HCT116 (cell line): ENCODE measurements at regions not wholly inside any gene's neighbourhood (a gene's known extent, or its start where the extent isn't known, plus 50 kb on each side); places are given as distances from the start of the nearest gene placed in this dataset.

Source experiments
- ATAC-seq: fragments of 200-7000 bp; cut with Tn5 transposase; 2 replicates; pipeline ENCODE4 v1.9.1; 2020; ENCODE audit warnings: mild to moderate bottlenecking, moderate library complexity
- BruUV-seq: library from RNA; stranded (reverse); fragments of 400-500 nt; replicated peaks from 2 replicates; lab custom pipeline; 2021; lab: Mats Ljungman, UMichigan
- CTCF ChIA-PET: fragments of 300-600 bp; sonication (Branson Sonifier 250); formaldehyde crosslinking; loops from one replicate; lab custom pipeline; 2021; ENCODE audit warnings: antibody characterized with exemption; lab: Charles Lee
- POLR2A ChIA-PET: fragments of 300-600, 350-600 bp; sonication (Branson Sonifier 250); formaldehyde crosslinking; loops from one replicate; lab custom pipeline; 2021; ENCODE audit warnings: antibody characterized with exemption; lab: Charles Lee
- RAD21 ChIA-PET, 2 experiments: fragments of 300-600 bp; sonication (Branson Sonifier 250); formaldehyde crosslinking; loops; one replicate each; lab custom pipeline; 2023; ENCODE audit warnings: low total read pairs in 2 of 2; ENCODE audit not compliant: uncharacterized antibody in 2 of 2, unreplicated experiment in 2 of 2, low non-redundant PET in 1 of 2; lab: Charles Lee
- DNase-seq: peaks from one replicate; pipeline ENCODE4 v3.0.0-alpha.2; 2010; ENCODE audit warnings: low read depth, low spot score
- H2AFZ ChIP-seq: fragments of 200-600 bp; shearing (Covaris generic), sonication (generic); 2 replicates; pipeline ENCODE4 v1.6.1; 2017; ENCODE audit warnings: low read depth, mixed run types, mixed read lengths, antibody characterized with exemption, low read length; ENCODE audit not compliant: poor library complexity, severe bottlenecking
- H3K27ac ChIP-seq: 2 replicates; pipeline ENCODE4 v1.5.1; 2012; ENCODE audit warnings: low read depth, low read length
- H3K27me3 ChIP-seq: fragments of 200-600 bp; sonication (generic); 2 replicates; pipeline ENCODE4 v1.6.1; 2016; ENCODE audit warnings: mixed run types, low read length, mixed read lengths; ENCODE audit not compliant: insufficient read depth
- H3K36me3 ChIP-seq, 2 experiments: fragments of 200-500 bp in 1 of 2; fragments of 200-600 bp in 1 of 2; sonication (Bioruptor generic) in 1 of 2; sonication (generic) in 1 of 2; 2 replicates each; pipeline versions ENCODE4 v1.5.1 to v1.6.1; 2014 to 2016; ENCODE audit warnings: low read length in 2 of 2, inconsistent platforms in 1 of 2, mixed read lengths in 1 of 2, mixed run types in 1 of 2; ENCODE audit not compliant: insufficient read depth in 2 of 2, control insufficient read depth in 1 of 2
- H3K4me1 ChIP-seq, 2 experiments: fragments of 200-600 bp in 1 of 2; sonication (generic) in 1 of 2; 2 replicates each; pipeline versions ENCODE4 v1.5.1 to v1.6.1; 2012 to 2017; ENCODE audit warnings: low read length in 2 of 2, inconsistent platforms in 1 of 2, mild to moderate bottlenecking in 1 of 2, mixed read lengths in 1 of 2, mixed run types in 1 of 2, moderate library complexity in 1 of 2; ENCODE audit not compliant: insufficient read depth in 2 of 2, control insufficient read depth in 1 of 2
- H3K4me2 ChIP-seq: fragments of 200-600 bp; sonication (generic); 2 replicates; pipeline ENCODE4 v1.6.1; 2017; ENCODE audit warnings: mixed run types, low read length, mixed read lengths
- H3K4me3 ChIP-seq, 2 experiments: fragments of 200-600 bp in 1 of 2; sonication (generic) in 1 of 2; replicated peaks in 1 of 2; 2 replicates each; pipeline ENCODE4 v1.5.1; 2011 to 2016; ENCODE audit warnings: low read length in 2 of 2, control low read depth in 1 of 2, low read depth in 1 of 2, mild to moderate bottlenecking in 1 of 2, mixed read lengths in 1 of 2, mixed run types in 1 of 2
- H3K79me2 ChIP-seq: fragments of 200-600 bp; sonication (generic); 2 replicates; pipeline ENCODE4 v1.6.1; 2017; ENCODE audit warnings: mild to moderate bottlenecking, mixed run types, low read length, moderate library complexity, mixed read lengths; ENCODE audit not compliant: insufficient read depth
- H3K9ac ChIP-seq: fragments of 200-600 bp; sonication (generic); 2 replicates; pipeline ENCODE4 v1.6.1; 2016; ENCODE audit warnings: low read length, mixed read lengths
- H3K9me2 ChIP-seq: fragments of 200-600 bp; sonication (generic), shearing (Covaris generic); 2 replicates; pipeline ENCODE4 v1.6.1; 2017; ENCODE audit warnings: mixed run types, mild to moderate bottlenecking, moderate library complexity; ENCODE audit not compliant: insufficient read depth
- H3K9me3 ChIP-seq, 2 experiments: fragments of 200-500 bp in 1 of 2; fragments of 200-600 bp in 1 of 2; sonication (Bioruptor generic) in 1 of 2; sonication (generic) in 1 of 2; 2 replicates each; pipeline ENCODE4 v1.6.1; 2014 to 2017; ENCODE audit warnings: low read length in 2 of 2, mixed read lengths in 2 of 2, inconsistent platforms in 1 of 2, low read depth in 1 of 2, mild to moderate bottlenecking in 1 of 2, mixed run types in 1 of 2, moderate library complexity in 1 of 2; ENCODE audit not compliant: control insufficient read depth in 1 of 2, insufficient read depth in 1 of 2
- H4K20me1 ChIP-seq: fragments of 200-600 bp; sonication (generic), shearing (Covaris generic); 2 replicates; pipeline ENCODE4 v1.6.1; 2017; ENCODE audit warnings: mixed run types, mild to moderate bottlenecking, moderate library complexity; ENCODE audit not compliant: insufficient read depth
- CBX3 ChIP-seq: IDR thresholded peaks from 2 replicates; pipeline ENCODE4 v1.6.1; 2012; ENCODE audit warnings: low read depth
- CTCF ChIP-seq, 3 experiments: fragments of 200-600 bp in 1 of 3; sonication (generic) in 1 of 3; IDR thresholded peaks in 2 of 3; conservative IDR thresholded peaks in 1 of 3; 2 replicates each; pipeline ENCODE4 v1.5.1; 2012 to 2017; ENCODE audit warnings: low read depth in 2 of 3, low read length in 2 of 3, antibody characterized with exemption in 1 of 3, borderline replicate concordance in 1 of 3, control low read depth in 1 of 3, mild to moderate bottlenecking in 1 of 3, mixed read lengths in 1 of 3, mixed run types in 1 of 3, moderate library complexity in 1 of 3; ENCODE audit not compliant: insufficient read depth in 1 of 3
- EGR1 ChIP-seq: IDR thresholded peaks from 2 replicates; pipeline ENCODE4 v1.6.1; 2012; ENCODE audit warnings: low read depth
- ELF1 ChIP-seq: IDR thresholded peaks from 2 replicates; pipeline ENCODE4 v1.6.1; 2012; ENCODE audit warnings: low read depth, borderline replicate concordance
- JUND ChIP-seq: IDR thresholded peaks from 2 replicates; pipeline ENCODE4 v1.6.1; 2012
- POLR2A ChIP-seq: IDR thresholded peaks from 2 replicates; pipeline ENCODE4 v1.7.0; 2011; ENCODE audit warnings: borderline replicate concordance; ENCODE audit not compliant: insufficient read depth, insufficient read length; ENCODE audit errors: extremely low read depth
- REST ChIP-seq: IDR thresholded peaks from 2 replicates; pipeline ENCODE4 v1.6.1; 2012; ENCODE audit warnings: low read depth
- TCF7L2 ChIP-seq: IDR thresholded peaks from 2 replicates; pipeline ENCODE4 v1.7.0; 2011; ENCODE audit warnings: borderline replicate concordance, inconsistent platforms; ENCODE audit not compliant: insufficient read depth, insufficient read length; ENCODE audit errors: extremely low read depth
- YY1 ChIP-seq: IDR thresholded peaks from 2 replicates; pipeline ENCODE4 v1.6.1; 2011; ENCODE audit warnings: low read length, low read depth, moderate library complexity, mild to moderate bottlenecking; ENCODE audit not compliant: insufficient replicate concordance; ENCODE audit errors: extremely low read depth
- ZNF274 ChIP-seq: fragments of 200-500 bp; sonication (Bioruptor generic); IDR thresholded peaks from 2 replicates; pipeline ENCODE4 v1.6.1; 2014; ENCODE audit warnings: mild to moderate bottlenecking, low read depth, low read length, inconsistent platforms
- intact Hi-C: fragments of 100-400 bp; cut with micrococcal nuclease; formaldehyde crosslinking; loops from 2 replicates; pipeline ENCODE4 v1.10.0; 2022

- DNase-seq: no peak
- BruUV-seq: no TSS peak
- Histone ChIP-seq H3K9me2 (no peaks in the 10 kb centered on the region), H3K27ac (no peak overlapping the region), H3K79me2 (no peaks in the 10 kb centered on the region), H4K20me1 (no peaks in the 10 kb centered on the region), H3K4me3 (no peak overlapping the region), H3K27me3 (no peaks in the 10 kb centered on the region), H2AFZ (no peak overlapping the region), H3K4me2 (no peak overlapping the region), H3K9ac (no peak overlapping the region), H3K36me3 (no peaks in the 10 kb centered on the region), H3K4me1 (peaks cover 0 to 5% of the 10 kb centered on the region in 2 experiments; a peak in 1 of 4 replicates), H3K9me3 (no peaks in the 10 kb centered on the region)
- ChIA-PET CTCF (interaction anchor here (1.1 kb wide), 1 partner anchor 719 kb away, joined by 4 read pairs; no protein-coding TSS in a partner anchor), RAD21 (no interaction called here), POLR2A (interaction anchor here (0.6 kb wide), 1 partner anchor 600 kb away, joined by 3 read pairs; no protein-coding TSS in a partner anchor)
- TF ChIP-seq ZNF274 (no peak), REST (no peak), ELF1 (no peak), JUND (no peak), TCF7L2 (no peak), CBX3 (no peak)
- no peak for ATAC-seq
- intact Hi-C loops: no loop called here
Observed at GRCh38 chr13:30850867-30851211, 55.2 kb upstream of the MEDAG start.

GRCh38 chr13:30851697-30852096, 54.4 kb upstream of the MEDAG start:
- no peak overlapping the region for H3K9ac ChIP-seq
- H3K9me3 ChIP-seq: no peaks in the 10 kb centered on the region
- no peaks in the 10 kb centered on the region for H4K20me1 ChIP-seq
- DNase-seq (no peak), ATAC-seq (no peak)
- H2AFZ ChIP-seq: no peak overlapping the region
- ChIA-PET RAD21 (no interaction called here), CTCF (no interaction called here), POLR2A (no interaction called here)
- no peak overlapping the region for H3K27ac ChIP-seq
- H3K4me3 ChIP-seq: no peak overlapping the region
- intact Hi-C loops: no loop called here
- H3K4me1 ChIP-seq: no peaks in the 10 kb centered on the region
- H3K79me2 ChIP-seq: no peaks in the 10 kb centered on the region
- no TSS peak for BruUV-seq
- H3K4me2 ChIP-seq: no peak overlapping the region
- no peaks in the 10 kb centered on the region for H3K27me3 ChIP-seq
- H3K9me2 ChIP-seq: no peaks in the 10 kb centered on the region
- H3K36me3 ChIP-seq: no peaks in the 10 kb centered on the region
- TF ChIP-seq POLR2A: no peak
- no peak for TF ChIP-seq ELF1
- TF ChIP-seq EGR1: no peak
- no peak for TF ChIP-seq TCF7L2
- no peak for TF ChIP-seq CTCF (IDR thresholded peaks at IDR 0.05 in 2 of 3, conservative IDR thresholded peaks at IDR 0.05 in 1 of 3; ENCODE audit: borderline replicate concordance in 1 of 3, insufficient read depth in 1 of 3, low read depth in 2 of 3, low read length in 2 of 3)
- no peak for TF ChIP-seq REST
- no peak for TF ChIP-seq ZNF274
- TF ChIP-seq YY1: no peak
